ENCODE measurements at regions not wholly inside any gene's neighbourhood (a gene's known extent, or its start where the extent isn't known, plus 50 kb on each side); places are given as distances from the start of the nearest gene placed in this dataset.
A peak's percentile ranks its signal among the peaks of the same experiment; 100 is the strongest.

- DNase-seq (ENCODE audit: low read depth in 4 of 4, low spot score in 3 of 4): no peak
These were observed 99.9 kb downstream of the SLIT2 start for GRCh38 chr4:20351360-20352162.

- no peak for DNase-seq (ENCODE audit: low read depth in 4 of 4, low spot score in 3 of 4)
These were observed 100.4 kb downstream of the SLIT2 start for GRCh38 chr4:20352163-20352431.

GRCh38 chr4:20353646-20354045, 101.9 kb downstream of the SLIT2 start:
- DNase-seq (ENCODE audit: low read depth in 4 of 4, low spot score in 3 of 4): no peak

- no peak for DNase-seq (ENCODE audit: low read depth in 4 of 4, low spot score in 3 of 4)
These were observed 102.4 kb downstream of the SLIT2 start for GRCh38 chr4:20354120-20354519.

- DNase-seq (ENCODE audit: low read depth in 4 of 4, low spot score in 3 of 4): peak in 2 of 4 donors; percentile 16 to 20
These were observed 104.9 kb downstream of the SLIT2 start for GRCh38 chr4:20356565-20356964.

GRCh38 chr4:20358110-20358509, 106.4 kb downstream of the SLIT2 start:
- DNase-seq (ENCODE audit: low read depth in 4 of 4, low spot score in 3 of 4): no peak

- DNase-seq (ENCODE audit: low read depth in 4 of 4, low spot score in 3 of 4): no peak
These were observed 108.0 kb downstream of the SLIT2 start for GRCh38 chr4:20359692-20360091.

GRCh38 chr4:20362148-20362547, 110.4 kb downstream of the SLIT2 start:
- no peak for DNase-seq (ENCODE audit: low read depth in 4 of 4, low spot score in 3 of 4)

- DNase-seq (ENCODE audit: low read depth in 4 of 4, low spot score in 3 of 4): no peak
These were observed 113.3 kb downstream of the SLIT2 start for GRCh38 chr4:20364969-20365368.

GRCh38 chr4:20367446-20367845, 115.7 kb downstream of the SLIT2 start:
- DNase-seq (ENCODE audit: low read depth in 4 of 4, low spot score in 3 of 4): no peak

- DNase-seq (ENCODE audit: low read depth in 4 of 4, low spot score in 3 of 4): no peak
These were observed 117.2 kb downstream of the SLIT2 start for GRCh38 chr4:20368926-20369325.

- DNase-seq (ENCODE audit: low read depth in 4 of 4, low spot score in 3 of 4): no peak
These were observed 118.6 kb downstream of the SLIT2 start for GRCh38 chr4:20370274-20370673.

- no peak for DNase-seq (ENCODE audit: low read depth in 4 of 4, low spot score in 3 of 4)
These were observed 124.4 kb downstream of the SLIT2 start for GRCh38 chr4:20376070-20376469.

- DNase-seq (ENCODE audit: low read depth in 4 of 4, low spot score in 3 of 4): no peak
These were observed 126.5 kb downstream of the SLIT2 start for GRCh38 chr4:20378181-20378580.

- no peak for DNase-seq (ENCODE audit: low read depth in 4 of 4, low spot score in 3 of 4)
These were observed 129.3 kb downstream of the SLIT2 start for GRCh38 chr4:20381005-20381404.

GRCh38 chr4:20383283-20383682, 131.6 kb downstream of the SLIT2 start:
- no peak for DNase-seq (ENCODE audit: low read depth in 4 of 4, low spot score in 3 of 4)

- DNase-seq (ENCODE audit: low read depth in 4 of 4, low spot score in 3 of 4): no peak
These were observed 132.3 kb downstream of the SLIT2 start for GRCh38 chr4:20383969-20384368.

GRCh38 chr4:20384456-20384855, 132.8 kb downstream of the SLIT2 start:
- no peak for DNase-seq (ENCODE audit: low read depth in 4 of 4, low spot score in 3 of 4)

- no peak for DNase-seq (ENCODE audit: low read depth in 4 of 4, low spot score in 3 of 4)
These were observed 134.5 kb downstream of the SLIT2 start for GRCh38 chr4:20386001-20386740.

GRCh38 chr4:20386906-20387305, 135.2 kb downstream of the SLIT2 start:
- peak in 1 of 4 donors; percentile 10 for DNase-seq (ENCODE audit: low read depth in 4 of 4, low spot score in 3 of 4)

- DNase-seq (ENCODE audit: low read depth in 4 of 4, low spot score in 3 of 4): no peak
These were observed 139.5 kb downstream of the SLIT2 start for GRCh38 chr4:20391198-20391597.

- no peak for DNase-seq (ENCODE audit: low read depth in 4 of 4, low spot score in 3 of 4)
These were observed 140.2 kb downstream of the SLIT2 start for GRCh38 chr4:20391912-20392311.

All from right renal pelvis (tissue), 4 donors.